ENCODE measurements at regions not wholly inside any gene's neighbourhood (a gene's known extent, or its start where the extent isn't known, plus 50 kb on each side); places are given as distances from the start of the nearest gene placed in this dataset.

GRCh38 chr22:23411739-23412138 lies 168.4 kb downstream of the IGLL1 start:
- no peak for TF ChIP-seq POLR2A (IDR thresholded peaks at IDR 0.05)
- no peak for TF ChIP-seq CTCF (IDR thresholded peaks at IDR 0.05)
- TF ChIP-seq POLR2AphosphoS5 (IDR thresholded peaks at IDR 0.05): no peak
- TF ChIP-seq EP300 (IDR thresholded peaks at IDR 0.05): no peak

Data from sigmoid colon (tissue), 4 donors.